Trophoblast cell (in vitro differentiated cells and primary cell): ENCODE measurements at regions not wholly inside any gene's neighbourhood (a gene's known extent, or its start where the extent isn't known, plus 50 kb on each side); places are given as distances from the start of the nearest gene placed in this dataset.

Experiments
- DNase-seq, 2 donors: peaks; one replicate each; pipeline ENCODE4 v3.0.0-alpha.2; 2016
- H2AFZ ChIP-seq: 2 replicates; pipeline ENCODE4 v1.6.1; 2013; ENCODE audit warnings: low read length, moderate library complexity, mild to moderate bottlenecking; ENCODE audit not compliant: insufficient read depth, poor library complexity
- H2AK5ac ChIP-seq: 2 replicates; pipeline ENCODE4 v1.6.1; 2013; ENCODE audit warnings: mild to moderate bottlenecking, low read length
- H2BK120ac ChIP-seq: 2 replicates; pipeline ENCODE4 v1.6.1; 2013; ENCODE audit warnings: low read length, mild to moderate bottlenecking, moderate library complexity; ENCODE audit not compliant: insufficient read depth, poor library complexity
- H2BK12ac ChIP-seq: 2 replicates; pipeline ENCODE4 v1.6.1; 2013; ENCODE audit warnings: mild to moderate bottlenecking, low read length, moderate library complexity
- H2BK5ac ChIP-seq: 2 replicates; pipeline ENCODE4 v1.6.1; 2013; ENCODE audit warnings: low read length, low read depth, moderate library complexity, mild to moderate bottlenecking; ENCODE audit not compliant: poor library complexity
- H3K14ac ChIP-seq: 2 replicates; pipeline ENCODE4 v1.6.1; 2013; ENCODE audit warnings: mild to moderate bottlenecking, low read length
- H3K18ac ChIP-seq: 2 replicates; pipeline ENCODE4 v1.6.1; 2013; ENCODE audit warnings: mild to moderate bottlenecking, low read length
- H3K23ac ChIP-seq: 2 replicates; pipeline ENCODE4 v1.6.1; 2013; ENCODE audit warnings: low read length
- H3K27ac ChIP-seq: 2 replicates; pipeline ENCODE4 v1.5.1; 2013; ENCODE audit warnings: low read depth, mild to moderate bottlenecking, inconsistent platforms, low read length, moderate library complexity
- H3K27me3 ChIP-seq: 2 replicates; pipeline ENCODE4 v1.6.1; 2013; ENCODE audit warnings: inconsistent platforms, mild to moderate bottlenecking, low read length, moderate library complexity; ENCODE audit not compliant: insufficient read depth
- H3K36me3 ChIP-seq, 2 experiments: 1 replicate in 1 of 2; 2 replicates in 1 of 2; pipeline ENCODE4 v1.6.1; 2013; ENCODE audit warnings: low read length in 2 of 2, mild to moderate bottlenecking in 2 of 2, moderate library complexity in 1 of 2; ENCODE audit not compliant: insufficient read depth in 2 of 2, control insufficient read depth in 1 of 2
- H3K4ac ChIP-seq: 2 replicates; pipeline ENCODE4 v1.6.1; 2013; ENCODE audit warnings: low read depth, mild to moderate bottlenecking, low read length, moderate library complexity
- H3K4me1 ChIP-seq, 2 experiments: 1 replicate in 1 of 2; 2 replicates in 1 of 2; pipeline ENCODE4 v1.6.1; 2013; ENCODE audit warnings: low read length in 2 of 2, mild to moderate bottlenecking in 2 of 2, moderate library complexity in 1 of 2; ENCODE audit not compliant: insufficient read depth in 2 of 2, control insufficient read depth in 1 of 2
- H3K4me2 ChIP-seq: 2 replicates; pipeline ENCODE4 v1.6.1; 2013; ENCODE audit warnings: inconsistent platforms, mild to moderate bottlenecking, low read length, moderate library complexity
- H3K4me3 ChIP-seq: 2 replicates; pipeline ENCODE4 v1.5.1; 2013; ENCODE audit warnings: mild to moderate bottlenecking, low read depth, low read length, inconsistent platforms
- H3K79me1 ChIP-seq: one replicate; pipeline ENCODE4 v1.6.1; 2013; ENCODE audit warnings: low read length
- H3K79me2 ChIP-seq: 2 replicates; pipeline ENCODE4 v1.6.1; 2013; ENCODE audit warnings: low read length, mild to moderate bottlenecking; ENCODE audit not compliant: control insufficient read depth, insufficient read depth, poor library complexity
- H3K9ac ChIP-seq: 2 replicates; pipeline ENCODE4 v1.6.1; 2013; ENCODE audit warnings: mild to moderate bottlenecking, low read length
- H3K9me3 ChIP-seq: 2 replicates; pipeline ENCODE4 v1.6.1; 2013; ENCODE audit warnings: low read depth, mild to moderate bottlenecking, control low read depth, inconsistent platforms, low read length; ENCODE audit not compliant: insufficient read depth
- H4K12ac ChIP-seq: 2 replicates; pipeline ENCODE4 v1.6.1; 2013; ENCODE audit warnings: low read depth, mild to moderate bottlenecking, low read length, moderate library complexity
- H4K8ac ChIP-seq: 2 replicates; pipeline ENCODE4 v1.6.1; 2013; ENCODE audit warnings: low read depth, mild to moderate bottlenecking, low read length, moderate library complexity
- H4K91ac ChIP-seq: one replicate; pipeline ENCODE4 v1.6.1; 2013; ENCODE audit warnings: low read depth, mild to moderate bottlenecking, low read length, moderate library complexity
- WGBS: extraction: QIAGEN DNeasy Blood & Tissue Kit; methylation state at CpG from one replicate; pipeline ENCODE4 v1.1.7; 2013; ENCODE audit warnings: missing lambda C conversion rate; ENCODE audit not compliant: insufficient read length, insufficient coverage; ENCODE audit errors: extremely low coverage; 5-methylcytosine and 5-hydroxymethylcytosine counted together

GRCh38 chr1:14498839-14499238 lies 99.6 kb upstream of the KAZN start:
- Histone ChIP-seq H3K79me1 (no peaks in the 10 kb centered on the region), H3K14ac (no peak overlapping the region), H2BK5ac (no peak overlapping the region), H4K12ac (no peak overlapping the region), H3K9me3 (no peaks in the 10 kb centered on the region), H3K36me3 (no peaks in the 10 kb centered on the region), H3K23ac (peak overlapping the region; percentile 69), H3K4me2 (no peak overlapping the region), H4K8ac (no peak overlapping the region), H3K4me3 (no peak overlapping the region), H3K79me2 (no peaks in the 10 kb centered on the region), H2BK12ac (no peak overlapping the region), H2BK120ac (no peak overlapping the region), H2AFZ (no peak overlapping the region), H3K27ac (no peak overlapping the region), H3K4me1 (no peaks in the 10 kb centered on the region), H2AK5ac (no peak overlapping the region), H3K4ac (no peak overlapping the region), H3K27me3 (no peaks in the 10 kb centered on the region), H3K18ac (no peak overlapping the region), H3K9ac (no peak overlapping the region), H4K91ac (no peak overlapping the region)
- DNase-seq = no peak
- no CpG with 5 or more reads among the region's 6 CpGs for WGBS

DNA sequence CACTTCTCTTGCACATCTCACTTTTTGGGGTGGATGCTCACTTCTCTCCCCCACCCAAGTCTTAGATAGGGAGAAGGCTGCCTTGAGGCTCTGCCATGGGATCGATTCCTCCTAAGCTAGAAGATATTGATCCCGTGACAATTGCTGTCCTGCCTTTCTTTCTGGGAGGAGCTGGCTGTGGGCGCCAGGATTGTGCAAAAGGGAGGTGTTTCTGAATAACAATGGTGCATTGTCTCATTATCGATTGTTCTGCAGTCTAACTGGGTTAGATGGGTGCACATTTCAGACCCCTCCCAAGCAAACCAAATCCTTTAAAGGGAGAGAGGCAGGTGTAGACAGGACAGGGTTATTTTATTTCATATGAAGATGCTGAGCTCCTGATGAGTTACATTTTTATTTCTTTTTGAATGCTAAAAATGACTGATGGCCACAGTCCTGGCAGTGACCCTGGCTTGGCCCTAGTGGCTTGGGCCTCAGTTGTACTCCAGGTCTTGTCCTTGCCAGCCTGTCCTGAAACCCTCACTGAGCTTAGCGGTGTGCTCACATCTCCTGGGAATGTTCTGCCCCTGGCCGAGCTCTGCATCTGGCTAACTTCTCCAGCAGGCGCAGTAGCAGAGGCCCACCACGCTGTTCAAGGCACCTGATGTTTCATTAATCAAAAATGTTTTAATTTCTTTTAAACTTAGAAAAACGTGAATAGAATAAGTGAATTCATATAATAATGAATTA lies 99.0 kb upstream of the KAZN start:
- Histone ChIP-seq H3K18ac (no peak overlapping the region), H3K27me3 (no peaks in the 10 kb centered on the region), H2BK120ac (no peak overlapping the region), H3K36me3 (no peaks in the 10 kb centered on the region), H3K23ac (no peak overlapping the region), H3K79me2 (no peaks in the 10 kb centered on the region), H4K8ac (no peak overlapping the region), H2AK5ac (no peak overlapping the region), H2BK12ac (no peak overlapping the region), H3K14ac (no peak overlapping the region), H3K4me2 (no peak overlapping the region), H3K4me1 (no peaks in the 10 kb centered on the region), H3K4me3 (no peak overlapping the region), H3K79me1 (no peaks in the 10 kb centered on the region), H2BK5ac (no peak overlapping the region), H2AFZ (no peak overlapping the region), H3K9me3 (no peaks in the 10 kb centered on the region), H3K9ac (no peak overlapping the region), H4K91ac (no peak overlapping the region), H3K27ac (no peak overlapping the region), H4K12ac (no peak overlapping the region), H3K4ac (no peak overlapping the region)
- DNase-seq = no peak
- no CpG with 5 or more reads among the region's 9 CpGs for WGBS

DNA sequence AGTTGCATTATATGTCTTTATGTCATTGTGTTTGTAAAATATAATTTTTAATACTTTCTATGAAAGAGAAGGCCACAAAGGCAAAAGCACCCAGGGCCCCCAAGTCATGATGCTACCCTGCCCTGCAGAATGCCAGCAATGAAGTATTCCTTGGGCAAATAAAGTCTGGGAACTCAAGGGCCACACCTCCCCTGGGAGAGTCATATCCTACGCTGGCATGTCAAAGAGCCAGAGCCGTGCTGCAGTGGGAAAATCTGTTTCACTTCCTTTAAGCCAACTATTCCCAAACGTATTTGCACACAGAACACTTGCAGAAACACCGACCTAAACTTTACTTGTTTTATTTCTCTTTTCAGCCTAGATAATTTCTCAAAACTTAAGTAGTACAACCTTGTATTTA lies 98.4 kb upstream of the KAZN start:
- no peak overlapping the region for H4K8ac ChIP-seq
- H3K4me1 ChIP-seq = no peaks in the 10 kb centered on the region
- H3K27ac ChIP-seq = no peak overlapping the region
- H4K91ac ChIP-seq = no peak overlapping the region
- H3K9ac ChIP-seq = no peak overlapping the region
- no peak overlapping the region for H3K23ac ChIP-seq
- H3K79me2 ChIP-seq = no peaks in the 10 kb centered on the region
- H2BK12ac ChIP-seq = no peak overlapping the region
- no CpG with 5 or more reads among the region's 4 CpGs for WGBS
- no peaks in the 10 kb centered on the region for H3K36me3 ChIP-seq
- no peaks in the 10 kb centered on the region for H3K27me3 ChIP-seq
- no peak overlapping the region for H2AK5ac ChIP-seq
- no peak overlapping the region for H3K18ac ChIP-seq
- H4K12ac ChIP-seq = no peak overlapping the region
- H2BK120ac ChIP-seq = no peak overlapping the region
- no peak overlapping the region for H3K14ac ChIP-seq
- H2BK5ac ChIP-seq = no peak overlapping the region
- DNase-seq = no peak
- no peak overlapping the region for H3K4me2 ChIP-seq
- H3K79me1 ChIP-seq = no peaks in the 10 kb centered on the region
- no peak overlapping the region for H3K4ac ChIP-seq
- no peak overlapping the region for H3K4me3 ChIP-seq
- H3K9me3 ChIP-seq = no peaks in the 10 kb centered on the region
- no peak overlapping the region for H2AFZ ChIP-seq

GRCh38 chr1:14500912-14501311 lies 97.6 kb upstream of the KAZN start:
- H2AK5ac ChIP-seq = no peak overlapping the region
- H2BK12ac ChIP-seq = no peak overlapping the region
- H3K4ac ChIP-seq = no peak overlapping the region
- H3K14ac ChIP-seq = no peak overlapping the region
- H3K18ac ChIP-seq = no peak overlapping the region
- H3K4me1 ChIP-seq = no peaks in the 10 kb centered on the region
- H2AFZ ChIP-seq = no peak overlapping the region
- H3K79me2 ChIP-seq = no peaks in the 10 kb centered on the region
- H4K12ac ChIP-seq = no peak overlapping the region
- no peak overlapping the region for H3K4me3 ChIP-seq
- no peak overlapping the region for H3K27ac ChIP-seq
- DNase-seq = no peak
- no peak overlapping the region for H3K9ac ChIP-seq
- no peak overlapping the region for H3K4me2 ChIP-seq
- no peak overlapping the region for H2BK5ac ChIP-seq
- no peaks in the 10 kb centered on the region for H3K79me1 ChIP-seq
- WGBS = no CpG with 5 or more reads among the region's 1 CpG
- no peak overlapping the region for H3K23ac ChIP-seq
- no peak overlapping the region for H4K91ac ChIP-seq
- no peaks in the 10 kb centered on the region for H3K36me3 ChIP-seq
- no peaks in the 10 kb centered on the region for H3K27me3 ChIP-seq
- H4K8ac ChIP-seq = no peak overlapping the region
- no peak overlapping the region for H2BK120ac ChIP-seq
- no peaks in the 10 kb centered on the region for H3K9me3 ChIP-seq
